HG03064 (cell line): ENCODE measurements at regions not wholly inside any gene's neighbourhood (a gene's known extent, or its start where the extent isn't known, plus 50 kb on each side); places are given as distances from the start of the nearest gene placed in this dataset.

Experiments used
- ATAC-seq: cut with Tn5 transposase; IDR thresholded peaks from one replicate; pipeline ENCODE4 v1.9.1; 2021; ENCODE audit warnings: low read depth; ENCODE audit not compliant: unreplicated experiment

GRCh38 chr2:235139956-235140800 lies 188.4 kb downstream of the SH3BP4 start:
- ATAC-seq = no peak

GRCh38 chr2:235140801-235141081 lies 188.9 kb downstream of the SH3BP4 start:
- ATAC-seq = no peak

- no peak for ATAC-seq
These were observed 189.8 kb downstream of the SH3BP4 start for GRCh38 chr2:235141411-235142128.

GRCh38 chr2:235142601-235143000 lies 190.8 kb downstream of the SH3BP4 start:
- ATAC-seq = no peak

DNA sequence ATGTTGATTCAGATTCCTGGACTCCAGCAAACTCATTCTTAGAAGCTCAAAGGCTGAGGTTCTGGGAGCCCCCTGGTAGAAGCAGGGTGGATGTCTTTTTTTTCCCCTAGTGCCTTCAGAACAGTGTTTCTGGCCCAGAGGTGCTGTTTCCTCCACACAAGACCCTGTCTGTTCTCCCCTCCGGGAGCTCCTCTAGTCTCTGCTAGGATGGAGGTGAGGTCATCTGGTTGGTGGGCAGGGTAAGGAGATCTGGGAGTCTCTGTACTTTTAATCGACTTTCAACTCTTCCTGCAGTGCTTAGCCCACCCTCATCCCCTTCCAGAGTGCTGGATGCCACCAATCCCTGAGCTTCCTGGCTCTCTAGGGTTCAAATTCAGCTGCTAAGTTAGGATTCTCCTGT lies 192.0 kb downstream of the SH3BP4 start:
- no peak for ATAC-seq

- no peak for ATAC-seq
These were observed 192.5 kb downstream of the SH3BP4 start for GRCh38 chr2:235144291-235144690.

- no peak for ATAC-seq
These were observed 194.4 kb downstream of the SH3BP4 start for GRCh38 chr2:235146206-235146605.

DNA sequence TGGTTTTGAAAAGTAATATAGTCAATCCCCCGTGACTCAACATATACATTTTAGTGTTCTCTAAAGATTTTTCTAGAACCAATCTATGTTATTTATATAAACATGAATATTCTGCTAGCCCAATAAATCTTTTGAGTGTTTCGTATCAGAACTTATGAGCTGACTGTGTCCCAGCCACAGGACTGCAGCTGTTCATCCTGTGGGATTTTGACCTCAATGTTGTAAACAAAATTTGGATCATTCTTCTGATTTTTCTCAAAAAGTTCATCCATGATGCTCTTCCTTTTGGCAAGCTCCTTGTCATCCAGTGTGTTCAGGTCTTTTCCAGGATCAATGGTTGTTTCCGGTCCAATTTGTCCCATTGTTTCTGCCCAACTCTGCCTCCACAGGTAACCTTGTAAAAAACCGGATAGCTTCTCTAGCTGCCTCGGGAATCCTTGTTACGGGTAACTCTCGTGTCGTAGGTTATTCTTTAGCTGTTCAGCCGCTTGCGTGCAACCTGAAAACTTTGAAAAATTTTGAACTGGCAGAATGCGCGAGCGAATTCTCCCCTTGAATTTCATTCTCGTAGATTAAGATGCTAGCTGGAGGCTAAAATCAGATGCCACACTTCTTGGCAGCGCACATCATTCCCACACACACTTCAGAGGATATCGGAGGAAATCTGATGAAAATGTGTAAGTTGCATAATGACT lies 195.2 kb downstream of the SH3BP4 start:
- ATAC-seq = no peak

DNA sequence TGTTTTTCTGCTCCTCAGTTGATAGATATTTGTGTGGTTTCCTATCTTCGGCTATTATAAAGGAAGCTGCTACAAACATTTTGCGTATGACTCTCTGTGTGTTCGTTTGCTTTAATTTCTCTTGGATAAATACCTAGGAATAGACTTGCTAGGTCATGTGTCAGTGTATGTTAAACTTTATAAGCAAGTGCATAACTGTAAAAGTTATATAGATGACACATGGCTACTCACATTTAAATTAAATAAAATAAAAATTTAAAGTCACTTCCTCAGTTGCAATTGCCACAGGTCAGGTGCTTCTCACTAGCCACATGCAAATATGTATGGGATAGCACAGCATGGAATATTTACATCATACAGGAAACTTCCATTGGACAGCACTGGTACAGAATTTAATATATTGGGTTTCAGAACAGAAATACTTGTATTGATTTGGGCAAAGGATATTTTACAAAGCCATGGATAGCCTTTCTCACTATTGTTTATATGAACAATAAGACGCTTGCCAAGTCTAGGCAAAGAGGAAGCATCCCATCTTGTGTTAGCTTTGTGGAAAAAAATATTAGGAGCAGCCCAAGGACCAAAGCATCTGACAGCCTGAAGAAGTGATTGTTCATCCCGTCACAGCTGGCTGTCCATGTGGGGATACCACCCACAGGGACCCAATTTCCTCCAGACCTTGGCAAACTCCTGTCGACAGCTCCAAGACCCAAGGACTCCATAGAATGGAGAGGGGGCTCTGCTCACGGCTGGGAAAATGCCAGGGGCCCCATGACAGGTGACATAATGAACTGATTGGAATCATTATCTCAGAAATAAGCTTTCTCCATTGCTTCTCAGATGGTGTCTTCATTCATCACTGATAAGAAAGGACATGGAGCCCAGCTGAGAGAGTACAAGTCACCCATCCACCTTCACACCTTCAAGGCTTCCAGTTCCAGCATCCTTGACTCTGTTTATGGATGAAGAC lies 196.7 kb downstream of the SH3BP4 start:
- ATAC-seq = no peak

DNA sequence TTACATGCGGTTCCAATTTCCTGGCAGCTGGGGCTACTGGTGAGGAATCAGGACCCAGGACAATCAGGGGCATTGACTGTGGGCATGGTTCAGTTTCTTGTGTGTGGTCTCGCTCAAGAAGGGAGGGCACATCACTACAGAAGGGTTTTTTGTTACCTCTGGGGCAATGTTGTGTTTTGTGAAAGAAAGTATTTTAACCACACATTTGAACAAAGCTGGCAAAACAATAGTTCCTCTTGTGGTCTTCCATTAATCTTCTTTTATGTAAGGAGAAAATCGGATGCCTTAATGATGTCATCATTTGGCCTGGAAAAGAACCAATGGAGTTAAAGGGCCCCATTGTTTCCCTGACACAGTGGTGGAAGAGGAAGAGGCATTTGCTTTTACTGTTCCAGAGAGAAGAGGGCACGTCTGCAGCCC lies 197.4 kb downstream of the SH3BP4 start:
- ATAC-seq = no peak

DNA sequence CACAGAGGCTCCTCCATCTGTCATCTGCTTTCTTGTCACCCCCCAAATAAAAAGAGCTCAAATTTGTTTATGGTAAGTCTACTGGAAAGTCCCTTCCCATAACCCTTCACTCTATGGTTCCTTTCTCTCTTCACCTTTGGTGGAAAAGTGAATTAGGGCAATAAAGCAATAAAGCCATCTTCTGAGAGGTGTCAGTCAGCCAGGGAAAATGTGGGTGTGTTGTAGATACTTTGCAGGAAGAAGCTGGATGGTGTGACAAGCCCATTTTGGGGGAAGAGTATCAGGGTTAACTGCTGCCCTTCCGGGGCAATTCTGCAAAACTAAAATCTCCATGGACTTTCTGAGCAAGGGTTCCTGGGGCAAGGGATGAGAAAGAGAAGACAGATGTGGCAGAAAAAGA lies 197.9 kb downstream of the SH3BP4 start:
- no peak for ATAC-seq

DNA sequence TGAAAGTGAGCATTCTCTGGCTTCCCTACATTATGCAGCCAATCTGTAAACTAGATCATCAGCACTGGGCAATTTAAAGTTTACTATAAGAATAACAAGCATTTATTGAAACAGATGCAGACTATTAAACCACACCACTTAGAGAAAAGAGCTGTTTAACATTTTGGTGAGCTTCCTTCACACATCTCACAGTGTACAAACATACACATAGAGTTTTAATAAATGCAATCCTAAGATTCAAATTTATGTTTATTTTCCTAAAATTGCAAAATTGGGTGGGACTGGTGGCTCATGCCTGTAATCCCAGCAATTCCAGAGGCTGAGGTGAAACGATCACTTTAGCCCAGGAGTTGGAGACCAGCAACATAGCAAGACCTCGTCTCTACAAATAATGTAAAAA lies 199.3 kb downstream of the SH3BP4 start:
- ATAC-seq = no peak

DNA sequence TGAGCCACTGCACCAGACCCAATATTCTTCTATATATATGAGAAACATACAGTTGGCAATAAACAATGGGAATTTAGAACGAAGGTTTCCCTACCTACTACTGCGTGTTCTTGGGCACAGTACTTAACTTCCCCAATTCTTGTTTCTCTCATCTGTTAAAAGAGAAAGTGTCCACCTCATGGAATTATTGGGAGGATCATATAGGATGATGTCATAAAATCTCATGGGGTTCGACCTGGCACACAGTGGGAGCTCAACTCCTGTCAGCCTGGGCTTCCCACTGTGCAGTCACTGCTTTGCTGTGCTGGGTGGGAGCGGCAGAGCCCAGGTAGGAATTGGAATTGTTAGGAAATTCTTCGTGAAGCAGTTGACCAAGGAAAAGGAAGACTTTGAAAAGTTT lies 203.3 kb downstream of the SH3BP4 start:
- ATAC-seq = no peak

- ATAC-seq = no peak
These were observed 204.2 kb downstream of the SH3BP4 start for GRCh38 chr2:235156055-235156454.

DNA sequence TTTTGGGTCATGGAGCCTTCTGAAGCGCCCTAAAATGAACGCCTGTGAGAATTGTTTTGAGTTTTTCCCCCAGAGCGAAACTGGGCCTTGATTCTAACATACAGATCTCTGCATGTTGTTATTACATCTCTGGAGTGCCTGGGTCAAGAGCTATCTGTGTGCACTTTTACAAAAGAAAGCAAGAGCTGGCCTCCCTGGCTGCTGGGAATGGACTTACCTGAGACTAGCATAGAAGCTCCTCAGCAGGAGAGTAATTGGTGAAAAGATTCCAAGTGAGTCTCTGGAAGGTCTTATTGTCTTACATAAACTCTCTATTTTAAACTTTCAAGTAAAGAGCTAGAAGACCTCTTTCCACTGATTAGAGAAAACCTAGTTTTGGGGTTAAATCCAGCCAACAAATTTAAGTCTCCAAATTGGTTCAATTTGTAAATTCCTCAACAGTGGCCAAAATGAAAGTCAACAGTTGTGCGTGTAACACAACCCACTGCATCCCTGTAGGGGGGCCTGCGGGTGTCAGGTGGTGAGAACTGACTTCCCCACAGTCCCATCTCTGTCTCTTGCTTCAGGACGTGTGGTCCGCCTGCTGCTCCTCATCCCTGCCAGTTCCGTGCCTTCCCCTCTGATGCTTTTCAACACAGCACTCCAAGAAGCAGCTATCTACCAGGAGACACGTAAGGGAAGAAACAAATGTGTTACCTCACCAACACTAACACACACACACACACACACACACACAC lies 206.1 kb downstream of the SH3BP4 start:
- ATAC-seq = no peak

- ATAC-seq = no peak
These were observed 208.5 kb downstream of the SH3BP4 start for GRCh38 chr2:235160281-235160810.

DNA sequence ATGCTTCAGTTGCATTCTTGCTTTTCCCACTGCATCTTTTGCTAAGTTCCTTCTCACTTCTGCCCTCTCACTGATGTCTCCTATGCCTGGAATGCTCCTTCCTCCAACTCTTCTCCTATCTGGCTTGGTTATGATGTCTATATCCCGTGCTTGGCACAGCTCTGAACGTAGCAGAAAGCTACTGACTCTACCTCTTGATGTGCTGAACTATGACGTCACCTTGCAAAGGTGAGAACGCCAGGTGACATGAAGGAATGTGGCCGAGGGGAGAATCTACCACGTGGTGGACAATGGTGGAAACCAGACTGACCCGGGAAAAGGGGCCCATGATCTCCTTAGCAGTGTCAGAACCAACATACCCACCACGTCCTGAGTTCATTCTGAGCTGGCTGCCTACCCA lies 209.7 kb downstream of the SH3BP4 start:
- ATAC-seq = no peak

DNA sequence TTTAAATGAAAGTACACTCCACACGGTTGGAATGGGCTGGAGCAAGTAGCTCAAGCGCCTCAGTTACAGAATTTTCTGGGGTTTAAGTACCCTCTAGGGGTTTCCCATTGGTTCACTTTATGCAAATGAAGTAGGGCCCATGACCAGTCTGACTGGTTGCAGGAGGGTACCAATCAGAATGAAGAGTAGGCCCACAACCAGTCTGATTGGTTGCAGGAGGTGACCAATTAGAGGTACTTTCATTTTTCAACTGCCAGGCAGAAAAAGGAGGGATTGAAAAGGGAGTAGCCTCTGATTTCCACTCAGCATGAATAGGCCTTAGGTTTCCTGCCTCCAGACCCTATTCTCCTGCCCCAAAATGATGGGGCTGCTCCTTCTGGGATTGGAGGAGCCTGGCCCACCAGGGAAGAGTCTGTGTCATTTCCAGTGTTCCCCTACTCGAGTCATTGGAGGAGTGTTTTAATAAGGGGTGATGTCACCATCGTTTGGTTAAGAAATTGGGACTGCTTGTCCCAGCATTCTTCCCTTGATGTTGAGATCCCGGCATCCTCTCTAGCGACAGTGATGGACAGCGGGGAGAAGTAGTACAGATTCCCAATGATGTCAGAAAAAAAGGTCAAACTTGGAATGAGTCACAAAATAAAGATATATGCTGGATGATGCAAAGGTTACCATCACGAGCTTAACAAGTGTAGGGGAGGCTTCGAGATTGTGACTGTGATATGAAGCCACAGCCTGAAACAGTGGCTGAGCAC lies 210.4 kb downstream of the SH3BP4 start:
- no peak for ATAC-seq

GRCh38 chr2:235162837-235163197 lies 211.0 kb downstream of the SH3BP4 start:
- ATAC-seq = no peak
